HL-60/S4 (cell line): ENCODE measurements at regions not wholly inside any gene's neighbourhood (a gene's known extent, or its start where the extent isn't known, plus 50 kb on each side); places are given as distances from the start of the nearest gene placed in this dataset.
"Not testable (repeated sequence)": the region's sequence is repeated elsewhere in the genome, so short reads cannot be mapped to it uniquely, and the experiment has no call there.

ENCODE experiments used
- in situ Hi-C: fragments of 300-500 bp; cut with MboI; formaldehyde crosslinking; loops from 2 replicates; pipeline ENCODE4 v1.14.3; 2022; ENCODE audit warnings: low sequenced_read_pairs

- in situ Hi-C loops, result no loop called here
Measured at GRCh38 chr12:4158306-4158705, 115.3 kb upstream of the CCND2 start.

GRCh38 chr12:4157122-4157521, 116.4 kb upstream of the CCND2 start:
- in situ Hi-C loops, result no loop called here

GRCh38 chr12:4156317-4156716, 117.2 kb upstream of the CCND2 start:
- in situ Hi-C loops, result no loop called here

DNA sequence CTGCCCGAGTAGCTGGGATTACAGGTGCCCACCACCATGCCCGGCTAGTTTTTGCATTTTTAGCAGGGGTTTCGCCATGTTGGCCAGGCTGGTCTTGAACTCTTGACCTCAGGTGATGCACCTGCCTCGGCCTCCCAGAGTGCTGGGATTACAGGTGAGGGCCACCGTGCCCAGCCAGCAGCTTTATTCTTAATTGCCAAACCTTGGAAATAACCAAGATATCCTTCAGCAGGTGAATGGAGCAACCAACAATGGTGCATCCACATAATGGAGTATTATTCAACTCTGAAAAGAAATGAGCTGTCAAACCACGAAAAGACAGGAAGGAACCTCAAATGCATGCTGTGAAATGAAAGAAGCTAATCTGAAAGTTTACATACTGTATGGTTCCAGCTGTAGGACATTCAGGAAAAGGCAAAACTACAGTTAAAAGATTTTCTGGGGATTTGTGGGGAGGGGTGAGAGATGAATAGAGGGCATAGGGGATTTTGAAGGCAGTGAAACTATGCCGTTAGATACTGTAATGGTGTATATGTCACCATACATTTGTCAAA, 118.8 kb upstream of the CCND2 start:
- in situ Hi-C loops, result no loop called here

DNA sequence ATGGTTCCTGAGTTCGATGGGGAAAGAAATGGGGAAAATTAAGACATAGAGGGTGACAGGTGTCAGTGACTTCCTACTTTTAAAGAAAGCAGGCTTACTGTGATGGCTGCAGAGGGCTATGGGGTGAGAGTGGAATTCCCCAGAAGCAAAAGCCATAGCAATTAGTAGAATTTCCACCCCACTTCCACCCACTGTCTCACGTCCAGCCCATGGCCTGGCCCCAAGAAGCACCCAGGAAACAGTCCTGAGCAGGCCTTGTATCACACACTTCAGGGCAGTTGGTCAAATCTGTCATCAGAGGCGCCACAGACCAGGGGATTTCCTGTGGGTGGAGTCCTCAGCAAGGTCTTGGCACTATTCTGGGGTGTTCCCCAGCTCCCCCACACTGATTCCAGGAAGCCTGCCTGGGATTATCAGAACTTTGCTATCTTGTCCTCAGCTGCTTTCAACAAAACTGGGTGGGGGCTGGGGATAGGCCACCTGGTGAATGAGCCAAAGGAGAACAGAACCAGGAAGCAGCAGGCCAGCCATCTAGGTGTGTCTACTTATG, 120.1 kb upstream of the CCND2 start:
- in situ Hi-C loops, result no loop called here

DNA sequence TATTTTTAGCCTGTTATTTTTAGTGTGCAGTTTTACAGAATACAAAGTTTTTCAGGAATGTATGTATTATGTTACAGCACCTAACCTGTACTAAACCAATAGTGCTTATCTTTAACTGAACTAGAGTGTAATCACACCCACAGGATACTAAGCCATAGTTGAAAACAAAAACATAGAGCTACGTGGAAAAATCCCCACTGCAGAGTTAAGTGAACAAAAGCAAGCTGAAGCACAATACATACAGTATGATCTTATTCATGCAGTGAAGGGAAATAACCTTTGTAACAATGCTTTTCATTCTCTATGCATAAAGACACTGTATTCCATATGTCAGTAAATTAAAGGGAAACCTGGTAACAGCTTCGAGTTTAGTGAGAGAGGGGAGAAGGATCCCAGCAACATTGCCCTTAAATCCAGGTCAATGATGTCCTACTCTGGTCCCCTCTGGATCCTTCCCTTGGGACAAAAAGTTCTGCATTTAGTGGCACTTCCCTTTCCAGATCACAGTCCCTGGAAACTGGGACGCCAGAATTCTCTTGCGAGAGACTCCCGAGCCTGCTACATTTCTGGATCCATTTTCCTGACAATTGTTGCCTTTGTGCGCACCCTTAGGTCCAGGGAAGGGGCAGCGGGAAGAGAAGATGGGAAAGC, 121.3 kb upstream of the CCND2 start:
- in situ Hi-C loops, result no loop called here

DNA sequence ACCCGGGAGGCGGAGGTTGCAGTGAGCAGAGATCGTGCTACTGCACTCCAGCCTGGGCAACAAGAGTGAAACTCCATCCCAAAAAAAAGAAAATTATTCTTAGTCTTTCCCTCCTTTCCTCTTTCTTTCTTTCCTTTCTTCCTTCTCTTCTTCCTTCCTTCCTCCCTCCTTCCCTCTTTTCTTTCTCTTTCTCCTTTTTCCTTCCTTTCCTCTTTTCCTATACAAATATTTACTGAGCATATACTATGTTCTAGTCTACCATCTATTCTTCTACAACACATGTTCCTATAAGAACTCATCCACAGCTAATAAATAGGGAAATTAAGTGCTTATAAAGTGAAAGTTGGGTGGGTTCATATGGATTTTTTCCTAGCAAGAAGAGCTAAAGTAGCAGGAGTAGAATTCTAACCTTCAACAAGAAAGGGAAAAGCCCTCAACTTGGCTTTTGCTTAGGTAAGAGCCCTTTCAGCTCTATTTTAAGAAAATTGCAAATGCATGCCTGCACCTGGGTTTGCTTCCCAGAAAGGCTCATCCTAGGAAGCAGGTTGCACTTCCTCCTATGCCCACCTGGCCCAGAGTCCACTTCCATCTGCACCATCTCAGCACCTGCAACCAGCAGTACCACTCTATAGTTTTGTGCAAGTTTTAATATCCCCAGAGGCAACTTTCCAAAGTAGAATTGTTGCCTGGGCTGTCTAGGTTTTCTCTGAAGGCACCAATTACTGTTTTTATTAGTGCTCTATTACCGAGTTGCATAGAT, 122.0 kb upstream of the CCND2 start:
- in situ Hi-C loops, result no loop called here

DNA sequence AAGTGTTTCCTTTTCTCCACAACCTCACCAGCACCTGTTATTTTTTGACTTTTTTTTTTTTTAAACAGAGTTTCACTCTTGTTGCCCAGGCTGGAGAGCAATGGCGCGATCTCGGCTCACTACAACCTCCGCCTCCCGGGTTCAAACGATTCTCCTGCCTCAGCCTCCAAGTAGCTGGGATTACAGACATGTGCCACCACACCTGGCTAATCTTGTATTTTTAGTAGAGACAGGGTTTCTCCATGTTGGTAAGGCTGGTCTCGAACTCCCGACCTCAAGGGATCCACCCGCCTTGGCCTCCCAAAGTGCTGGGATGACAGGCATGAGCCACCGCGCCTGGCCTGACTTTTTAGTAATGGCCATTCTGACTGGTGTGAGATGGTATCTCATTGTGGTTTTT, 123.2 kb upstream of the CCND2 start:
- in situ Hi-C loops, result not testable (repeated sequence)

- in situ Hi-C loops, result no loop called here
Measured at GRCh38 chr12:4148418-4149056, 125.0 kb upstream of the CCND2 start.

DNA sequence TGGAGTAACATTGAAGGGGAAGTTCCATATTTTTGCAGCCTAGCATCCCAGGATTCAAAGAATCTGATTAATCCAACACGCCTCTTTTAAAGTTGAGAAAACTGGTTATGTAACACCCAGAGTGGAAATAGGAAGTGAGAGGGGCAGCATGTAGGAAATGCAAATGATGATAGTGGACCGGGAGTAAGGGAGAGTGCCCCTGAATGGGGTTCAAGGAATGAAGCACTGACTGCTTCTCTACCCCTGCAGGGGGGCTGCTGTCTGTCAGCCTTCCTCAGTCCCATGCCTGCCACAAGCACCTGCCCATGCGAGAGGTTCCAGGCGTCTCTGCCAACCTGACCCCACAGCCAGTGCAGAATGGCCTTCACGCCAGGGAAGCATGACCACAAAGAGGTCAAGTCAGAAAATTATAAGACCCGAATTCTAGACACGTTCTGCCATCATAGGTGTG, 126.5 kb upstream of the CCND2 start:
- in situ Hi-C loops, result no loop called here

- in situ Hi-C loops, result no loop called here
Measured at GRCh38 chr12:4145990-4146859, 127.3 kb upstream of the CCND2 start.

- in situ Hi-C loops, result no loop called here
Measured at GRCh38 chr12:4144676-4145075, 128.9 kb upstream of the CCND2 start.

GRCh38 chr12:4143896-4144295, 129.7 kb upstream of the CCND2 start:
- in situ Hi-C loops, result no loop called here

GRCh38 chr12:4141348-4142270, 132.0 kb upstream of the CCND2 start:
- in situ Hi-C loops, result no loop called here

- in situ Hi-C loops, result no loop called here
Measured at GRCh38 chr12:4140581-4141301, 132.8 kb upstream of the CCND2 start.

DNA sequence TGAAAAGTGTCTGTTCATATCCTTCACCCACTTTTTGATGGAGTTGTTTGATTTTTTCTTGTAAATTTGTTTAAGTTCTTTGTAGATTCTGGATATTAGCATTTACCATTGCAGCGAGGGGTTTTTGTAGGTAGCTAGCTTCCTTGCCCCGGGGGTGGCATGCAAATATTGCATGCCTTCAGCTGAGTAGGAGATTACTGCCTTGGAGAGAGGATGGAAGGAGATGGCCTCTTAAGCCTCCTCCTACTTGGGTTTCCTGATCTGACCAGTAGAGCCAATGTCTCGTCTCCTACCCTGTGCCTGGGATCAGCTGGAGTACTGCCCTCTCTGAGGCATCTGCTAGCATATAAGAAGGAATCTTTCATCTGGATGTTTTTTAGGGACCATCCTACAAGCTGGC, 134.4 kb upstream of the CCND2 start:
- in situ Hi-C loops, result no loop called here

- in situ Hi-C loops, result not testable (repeated sequence)
Measured at GRCh38 chr12:4138532-4138931, 135.0 kb upstream of the CCND2 start.

- in situ Hi-C loops, result no loop called here
Measured at GRCh38 chr12:4138051-4138450, 135.5 kb upstream of the CCND2 start.

DNA sequence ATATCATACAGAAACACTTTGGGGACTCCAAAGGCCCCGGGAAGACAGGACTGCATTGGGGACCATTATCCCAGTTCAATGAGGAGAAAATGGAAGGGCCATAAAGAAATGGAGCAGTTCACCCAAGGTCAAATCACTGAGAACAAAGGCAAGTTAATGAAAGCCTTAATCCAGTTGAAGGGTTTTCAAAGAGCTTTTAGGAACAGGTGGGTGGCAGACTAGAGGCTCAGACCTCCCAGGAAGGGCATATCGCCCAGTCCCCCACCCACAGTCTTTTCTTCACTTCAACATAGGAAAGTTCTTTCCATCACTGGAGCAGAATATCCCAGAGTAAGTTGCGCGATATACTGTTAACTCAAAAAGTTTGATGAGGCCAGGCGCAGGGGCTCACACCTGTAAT, 136.1 kb upstream of the CCND2 start:
- in situ Hi-C loops, result no loop called here
